Peyer's patch (tissue), 4 donors: ENCODE measurements at regions not wholly inside any gene's neighbourhood (a gene's known extent, or its start where the extent isn't known, plus 50 kb on each side); places are given as distances from the start of the nearest gene placed in this dataset.

Source experiments
- CTCF ChIP-seq, 6 experiments: fragments of 450-650 bp in 4 of 6; fragments of 200-600 bp in 2 of 6; sonication (generic) in 1 of 6; IDR thresholded peaks; one replicate each; pipeline ENCODE4 v1.5.1; 2017 to 2019; ENCODE audit warnings: antibody characterized with exemption in 6 of 6, mild to moderate bottlenecking in 3 of 6, moderate library complexity in 1 of 6
- POLR2A ChIP-seq, 2 donors: fragments of 450-650 bp; IDR thresholded peaks; one replicate each; pipeline ENCODE4 v1.5.1; 2017; ENCODE audit warnings: antibody characterized with exemption in 2 of 2, mild to moderate bottlenecking in 2 of 2, moderate library complexity in 2 of 2

- TF ChIP-seq POLR2A (IDR thresholded peaks at IDR 0.05): no peak
- TF ChIP-seq CTCF (IDR thresholded peaks at IDR 0.05): no peak
These were observed 210.4 kb upstream of the BRINP3 start for GRCh38 chr1:190688096-190688495.
